SK-N-MC (cell line): ENCODE measurements at regions not wholly inside any gene's neighbourhood (a gene's known extent, or its start where the extent isn't known, plus 50 kb on each side); places are given as distances from the start of the nearest gene placed in this dataset.

ENCODE experiments used
- EZH2 ChIP-seq: fragments of 200-600 bp; sonication (generic); IDR thresholded peaks from one replicate; pipeline ENCODE4 v1.6.1; 2017; ENCODE audit warnings: antibody characterized with exemption
- POLR2AphosphoS5 ChIP-seq: IDR thresholded peaks from 2 replicates; pipeline ENCODE4 v1.6.1; 2012; ENCODE audit warnings: mild to moderate bottlenecking, low read depth, low read length, borderline replicate concordance

DNA sequence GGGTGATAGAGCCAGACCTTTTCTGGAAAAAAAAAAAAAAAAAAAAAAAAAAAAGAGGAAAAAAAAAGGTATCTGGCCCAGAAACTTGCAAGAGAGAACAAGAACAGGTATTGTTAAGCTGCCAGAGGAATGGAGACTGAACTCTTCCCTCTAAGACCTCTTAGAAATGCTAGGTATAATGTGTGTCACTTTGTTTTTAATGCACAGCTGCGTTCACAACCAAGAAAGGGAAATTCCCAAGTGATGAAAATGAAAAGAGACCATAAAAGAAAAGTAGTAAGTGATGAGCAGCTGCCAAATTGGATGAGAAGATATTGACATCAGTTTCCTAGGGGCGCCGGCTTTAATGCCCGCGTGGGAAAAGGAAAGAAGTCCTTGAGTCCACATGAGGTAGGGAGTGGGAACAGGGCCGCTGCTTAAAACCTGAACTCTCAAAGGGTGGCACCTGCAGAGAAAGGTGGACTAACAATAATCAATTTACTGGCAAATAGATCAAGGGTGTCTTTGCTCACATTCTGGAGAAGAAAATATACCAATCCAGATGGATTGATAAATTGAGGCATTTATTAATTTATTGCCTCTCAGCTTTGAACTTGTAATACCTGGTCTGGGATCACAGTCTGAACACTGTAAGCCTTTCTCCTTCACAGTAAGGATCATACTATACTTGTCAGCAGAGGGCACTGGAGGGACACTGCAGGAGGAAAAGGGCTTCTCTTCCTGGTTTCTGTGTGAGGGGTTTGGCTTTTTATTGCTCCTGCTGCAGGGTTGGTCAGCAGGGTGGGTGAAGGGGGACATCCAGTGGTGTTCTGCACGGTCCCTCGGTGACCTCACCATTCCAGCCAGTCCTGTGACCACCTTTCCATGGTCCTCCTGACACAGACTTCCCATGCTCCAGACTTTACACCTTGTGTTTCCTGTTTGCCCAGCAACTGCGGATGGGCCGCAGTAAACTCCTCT, 131.6 kb downstream of the AQP9 start:
- TF ChIP-seq POLR2AphosphoS5: no peak
- no peak for TF ChIP-seq EZH2
